PC-9 (cell line): ENCODE measurements at regions not wholly inside any gene's neighbourhood (a gene's known extent, or its start where the extent isn't known, plus 50 kb on each side); places are given as distances from the start of the nearest gene placed in this dataset.

Experiments used
- BruUV-seq: library from RNA; stranded (reverse); fragments of 400-500 nt; replicated peaks from 2 replicates; lab custom pipeline; 2021; lab: Mats Ljungman, UMichigan
- CTCF ChIA-PET: fragments of 300-600 bp; sonication (Branson Sonifier 250); formaldehyde crosslinking; loops from one replicate; lab custom pipeline; 2022; ENCODE audit warnings: antibody characterized with exemption; lab: Charles Lee
- POLR2A ChIA-PET: fragments of 300-600 bp; sonication (Branson Sonifier 250); formaldehyde crosslinking; loops from one replicate; lab custom pipeline; 2022; ENCODE audit warnings: antibody characterized with exemption; ENCODE audit not compliant: unreplicated experiment; lab: Charles Lee
- DNase-seq, 2 experiments: peaks; one replicate each; pipeline versions ENCODE4 v3.0.0 to v3.0.0-alpha.2; 2015 to 2022; ENCODE audit warnings: mixed read lengths in 1 of 2
- H2AFZ ChIP-seq: fragments of 200-600 bp; sonication (generic); 2 replicates; pipeline ENCODE4 v1.8.1; 2017; ENCODE audit warnings: antibody characterized with exemption
- H3F3A ChIP-seq: fragments of 200-600 bp; sonication (generic); 2 replicates; pipeline ENCODE4 v1.8.1; 2017; ENCODE audit warnings: antibody characterized with exemption, mild to moderate bottlenecking, low read depth; ENCODE audit not compliant: insufficient read depth
- H3K27ac ChIP-seq: fragments of 200-600 bp; sonication (generic); 2 replicates; pipeline ENCODE4 v1.6.1; 2016; ENCODE audit warnings: mixed run types
- H3K27me3 ChIP-seq: fragments of 200-600 bp; sonication (generic); 2 replicates; pipeline ENCODE4 v1.6.1; 2016; ENCODE audit warnings: low read depth, mixed run types; ENCODE audit not compliant: insufficient read depth
- H3K36me3 ChIP-seq: fragments of 200-600 bp; sonication (generic); 2 replicates; pipeline ENCODE4 v1.6.1; 2016; ENCODE audit warnings: low read depth, mixed run types
- H3K4me1 ChIP-seq: fragments of 200-600 bp; sonication (generic); replicated peaks from 2 replicates; pipeline ENCODE4 v1.6.1; 2016; ENCODE audit warnings: mixed run types; ENCODE audit not compliant: insufficient read depth
- H3K4me2 ChIP-seq: fragments of 200-600 bp; sonication (generic); 2 replicates; pipeline ENCODE4 v1.6.1; 2017; ENCODE audit warnings: mixed run types
- H3K4me3 ChIP-seq: fragments of 200-600 bp; sonication (generic); 2 replicates; pipeline ENCODE4 v1.6.1; 2016; ENCODE audit warnings: mixed run types
- H3K79me2 ChIP-seq: fragments of 200-600 bp; sonication (generic); 2 replicates; pipeline ENCODE4 v1.6.1; 2017; ENCODE audit warnings: low read depth, mixed run types
- H3K9me2 ChIP-seq: fragments of 200-600 bp; sonication (generic); 2 replicates; pipeline ENCODE4 v1.8.1; 2017; ENCODE audit warnings: mild to moderate bottlenecking; ENCODE audit not compliant: insufficient read depth
- H3K9me3 ChIP-seq: fragments of 200-600 bp; sonication (generic); 2 replicates; pipeline ENCODE4 v1.8.1; 2016; ENCODE audit warnings: low read depth; ENCODE audit not compliant: insufficient read depth
- H4K20me1 ChIP-seq: fragments of 200-600 bp; sonication (generic); 2 replicates; pipeline ENCODE4 v1.8.1; 2017; ENCODE audit not compliant: insufficient read depth
- CTCF ChIP-seq: fragments of 200-600 bp; sonication (generic); conservative IDR thresholded peaks from 2 replicates; pipeline ENCODE4 v1.6.1; 2017; ENCODE audit warnings: mixed run types, antibody characterized with exemption, mild to moderate bottlenecking, moderate library complexity
- EZH2 ChIP-seq: fragments of 200-600 bp; sonication (generic); IDR thresholded peaks from 2 replicates; pipeline ENCODE4 v1.8.0; 2017; ENCODE audit warnings: antibody characterized with exemption, low read depth
- intact Hi-C: fragments of 100-400 bp; cut with micrococcal nuclease; formaldehyde crosslinking; loops from one replicate; pipeline ENCODE4 v1.10.0; 2022; ENCODE audit not compliant: unreplicated experiment

GRCh38 chr14:97866195-97866594, 1069.0 kb downstream of the VRK1 start:
- no peaks in the 10 kb centered on the region for H3K9me3 ChIP-seq
- no peak overlapping the region for H2AFZ ChIP-seq
- ChIA-PET POLR2A (no interaction called here), CTCF (no interaction called here)
- no peaks in the 10 kb centered on the region for H3K36me3 ChIP-seq
- H4K20me1 ChIP-seq, result no peaks in the 10 kb centered on the region
- no peaks in the 10 kb centered on the region for H3K9me2 ChIP-seq
- intact Hi-C loops, result no loop called here
- TF ChIP-seq CTCF, result no peak
- no peak for TF ChIP-seq EZH2
- BruUV-seq, result no TSS peak
- no peak for DNase-seq
- H3K4me3 ChIP-seq, result no peak overlapping the region
- no peaks in the 10 kb centered on the region; the same call in 1 of the 2 replicates for H3K27me3 ChIP-seq
- H3K4me2 ChIP-seq, result no peak overlapping the region
- no peaks in the 10 kb centered on the region for H3K79me2 ChIP-seq
- no peak overlapping the region for H3K27ac ChIP-seq
- no peaks in the 10 kb centered on the region for H3F3A ChIP-seq
- H3K4me1 ChIP-seq, result no peaks in the 10 kb centered on the region

GRCh38 chr14:97866664-97867063, 1069.5 kb downstream of the VRK1 start:
- no peak for TF ChIP-seq EZH2
- TF ChIP-seq CTCF, result no peak
- Histone ChIP-seq H3K9me2 (no peaks in the 10 kb centered on the region), H3K79me2 (no peaks in the 10 kb centered on the region), H3K9me3 (no peaks in the 10 kb centered on the region), H3K27me3 (no peaks in the 10 kb centered on the region; the same call in 1 of the 2 replicates), H3K4me2 (no peak overlapping the region), H3K27ac (no peak overlapping the region), H2AFZ (no peak overlapping the region), H3F3A (no peaks in the 10 kb centered on the region), H4K20me1 (no peaks in the 10 kb centered on the region), H3K4me1 (no peaks in the 10 kb centered on the region), H3K36me3 (no peaks in the 10 kb centered on the region), H3K4me3 (no peak overlapping the region)
- intact Hi-C loops, result no loop called here
- ChIA-PET POLR2A (no interaction called here), CTCF (no interaction called here)
- BruUV-seq, result no TSS peak
- no peak for DNase-seq

GRCh38 chr14:97873291-97873690, 1076.1 kb downstream of the VRK1 start:
- DNase-seq, result no peak
- no peaks in the 10 kb centered on the region; the same call in 1 of the 2 replicates for H3K27me3 ChIP-seq
- H3F3A ChIP-seq, result no peaks in the 10 kb centered on the region
- H3K27ac ChIP-seq, result no peak overlapping the region
- H3K36me3 ChIP-seq, result no peaks in the 10 kb centered on the region
- ChIA-PET CTCF (no interaction called here), POLR2A (no interaction called here)
- H3K9me3 ChIP-seq, result no peaks in the 10 kb centered on the region
- H2AFZ ChIP-seq, result no peak overlapping the region
- no peak for TF ChIP-seq CTCF
- no peak for TF ChIP-seq EZH2
- no peaks in the 10 kb centered on the region for H3K4me1 ChIP-seq
- intact Hi-C loops, result no loop called here
- no peak overlapping the region for H3K4me2 ChIP-seq
- BruUV-seq, result no TSS peak
- no peaks in the 10 kb centered on the region for H3K79me2 ChIP-seq
- no peak overlapping the region for H3K4me3 ChIP-seq
- no peaks in the 10 kb centered on the region for H3K9me2 ChIP-seq
- H4K20me1 ChIP-seq, result no peaks in the 10 kb centered on the region
